ENCODE measurements at regions not wholly inside any gene's neighbourhood (a gene's known extent, or its start where the extent isn't known, plus 50 kb on each side); places are given as distances from the start of the nearest gene placed in this dataset.

- H3K4me1 ChIP-seq (ENCODE audit: control insufficient read depth, low read depth, low read length): no peaks in the 10 kb centered on the region
- no peak overlapping the region for H3K27ac ChIP-seq (ENCODE audit: low read depth, low read length)
- H2BK5ac ChIP-seq (ENCODE audit: low read length): no peak overlapping the region
- no peak overlapping the region for H2BK120ac ChIP-seq (ENCODE audit: low read depth, low read length)
- no peak overlapping the region for H3K56ac ChIP-seq (ENCODE audit: low read length)
- H3K23ac ChIP-seq (ENCODE audit: low read length): no peak overlapping the region
- no peaks in the 10 kb centered on the region for H3K36me3 ChIP-seq (ENCODE audit: control insufficient read depth, insufficient read depth, low read length)
- no peak overlapping the region for H3K18ac ChIP-seq (ENCODE audit: low read length)
- no peak for DNase-seq
- no peak overlapping the region for H3K4me2 ChIP-seq (ENCODE audit: low read length)
- no peak overlapping the region for H4K5ac ChIP-seq (ENCODE audit: low read length)
- WGBS (ENCODE audit: extremely low coverage, insufficient coverage, low lambda C conversion rate): no CpG with 5 or more reads among the region's 7 CpGs
- H3K4ac ChIP-seq (ENCODE audit: low read depth, low read length): no peak overlapping the region
- H4K8ac ChIP-seq (ENCODE audit: low read depth, low read length): no peak overlapping the region
- H3K79me1 ChIP-seq (ENCODE audit: low read length): no peaks in the 10 kb centered on the region
- H3K79me2 ChIP-seq (ENCODE audit: control insufficient read depth, insufficient read depth, low read length): no peaks in the 10 kb centered on the region
- no peaks in the 10 kb centered on the region for H3K27me3 ChIP-seq (ENCODE audit: insufficient read depth, low read length, poor library complexity)
- no peak overlapping the region for H2AK5ac ChIP-seq (ENCODE audit: low read length)
- no peak overlapping the region for H3K4me3 ChIP-seq (ENCODE audit: low read length)
- H2BK15ac ChIP-seq (replicated peaks; ENCODE audit: low read depth): no peak overlapping the region
- no peak overlapping the region for H3K9ac ChIP-seq (ENCODE audit: low read length)
Observed at GRCh38 chr10:3588816-3589215, 196.2 kb downstream of the KLF6 start.

- Histone ChIP-seq H3K18ac (ENCODE audit: low read length) (no peak overlapping the region), H2AK5ac (ENCODE audit: low read length) (no peak overlapping the region), H4K5ac (ENCODE audit: low read length) (no peak overlapping the region), H3K23ac (ENCODE audit: low read length) (no peak overlapping the region), H3K56ac (ENCODE audit: low read length) (no peak overlapping the region), H3K27me3 (ENCODE audit: insufficient read depth, low read length, poor library complexity) (no peaks in the 10 kb centered on the region), H2BK15ac (replicated peaks; ENCODE audit: low read depth) (no peak overlapping the region), H3K36me3 (ENCODE audit: control insufficient read depth, insufficient read depth, low read length) (no peaks in the 10 kb centered on the region), H3K4me1 (ENCODE audit: control insufficient read depth, low read depth, low read length) (no peaks in the 10 kb centered on the region), H3K4me2 (ENCODE audit: low read length) (no peak overlapping the region), H2BK5ac (ENCODE audit: low read length) (no peak overlapping the region), H3K4me3 (ENCODE audit: low read length) (no peak overlapping the region), H3K79me1 (ENCODE audit: low read length) (no peaks in the 10 kb centered on the region), H3K79me2 (ENCODE audit: control insufficient read depth, insufficient read depth, low read length) (no peaks in the 10 kb centered on the region), H4K8ac (ENCODE audit: low read depth, low read length) (no peak overlapping the region), H3K27ac (ENCODE audit: low read depth, low read length) (no peak overlapping the region), H3K9ac (ENCODE audit: low read length) (no peak overlapping the region), H3K4ac (ENCODE audit: low read depth, low read length) (no peak overlapping the region), H2BK120ac (ENCODE audit: low read depth, low read length) (no peak overlapping the region)
- DNase-seq: no peak
- no CpG with 5 or more reads among the region's 7 CpGs for WGBS (ENCODE audit: extremely low coverage, insufficient coverage, low lambda C conversion rate)
Observed at GRCh38 chr10:3588346-3588745, 196.7 kb downstream of the KLF6 start.

GRCh38 chr10:3584926-3585784, 199.9 kb downstream of the KLF6 start:
- H3K27ac ChIP-seq (ENCODE audit: low read depth, low read length): no peak overlapping the region
- no peak overlapping the region for H2BK15ac ChIP-seq (replicated peaks; ENCODE audit: low read depth)
- no peak overlapping the region for H3K23ac ChIP-seq (ENCODE audit: low read length)
- H3K79me2 ChIP-seq (ENCODE audit: control insufficient read depth, insufficient read depth, low read length): no peaks in the 10 kb centered on the region
- no peak overlapping the region for H3K4me2 ChIP-seq (ENCODE audit: low read length)
- no peak overlapping the region for H4K5ac ChIP-seq (ENCODE audit: low read length)
- H2AK5ac ChIP-seq (ENCODE audit: low read length): no peak overlapping the region
- no peaks in the 10 kb centered on the region for H3K79me1 ChIP-seq (ENCODE audit: low read length)
- H3K27me3 ChIP-seq (ENCODE audit: insufficient read depth, low read length, poor library complexity): no peaks in the 10 kb centered on the region
- no peak for DNase-seq
- no peak overlapping the region for H2BK120ac ChIP-seq (ENCODE audit: low read depth, low read length)
- H3K36me3 ChIP-seq (ENCODE audit: control insufficient read depth, insufficient read depth, low read length): no peaks in the 10 kb centered on the region
- no peak overlapping the region for H3K9ac ChIP-seq (ENCODE audit: low read length)
- no peak overlapping the region for H2BK5ac ChIP-seq (ENCODE audit: low read length)
- no CpG with 5 or more reads among the region's 22 CpGs for WGBS (ENCODE audit: extremely low coverage, insufficient coverage, low lambda C conversion rate)
- no peak overlapping the region for H3K4me3 ChIP-seq (ENCODE audit: low read length)
- H3K18ac ChIP-seq (ENCODE audit: low read length): no peak overlapping the region
- H3K4me1 ChIP-seq (ENCODE audit: control insufficient read depth, low read depth, low read length): no peaks in the 10 kb centered on the region
- no peak overlapping the region for H3K56ac ChIP-seq (ENCODE audit: low read length)
- no peak overlapping the region for H4K8ac ChIP-seq (ENCODE audit: low read depth, low read length)
- H3K4ac ChIP-seq (ENCODE audit: low read depth, low read length): no peak overlapping the region

- no peak overlapping the region for H2BK15ac ChIP-seq (replicated peaks; ENCODE audit: low read depth)
- no peak overlapping the region for H3K27ac ChIP-seq (ENCODE audit: low read depth, low read length)
- no peak for DNase-seq
- no peak overlapping the region for H3K23ac ChIP-seq (ENCODE audit: low read length)
- WGBS (ENCODE audit: extremely low coverage, insufficient coverage, low lambda C conversion rate): no CpG with 5 or more reads among the region's 8 CpGs
- no peaks in the 10 kb centered on the region for H3K36me3 ChIP-seq (ENCODE audit: control insufficient read depth, insufficient read depth, low read length)
- H3K4ac ChIP-seq (ENCODE audit: low read depth, low read length): no peak overlapping the region
- no peak overlapping the region for H2BK5ac ChIP-seq (ENCODE audit: low read length)
- H3K9ac ChIP-seq (ENCODE audit: low read length): no peak overlapping the region
- H2BK120ac ChIP-seq (ENCODE audit: low read depth, low read length): no peak overlapping the region
- no peak overlapping the region for H4K5ac ChIP-seq (ENCODE audit: low read length)
- no peak overlapping the region for H3K18ac ChIP-seq (ENCODE audit: low read length)
- H2AK5ac ChIP-seq (ENCODE audit: low read length): no peak overlapping the region
- no peaks in the 10 kb centered on the region for H3K79me2 ChIP-seq (ENCODE audit: control insufficient read depth, insufficient read depth, low read length)
- H3K27me3 ChIP-seq (ENCODE audit: insufficient read depth, low read length, poor library complexity): no peaks in the 10 kb centered on the region
- H3K56ac ChIP-seq (ENCODE audit: low read length): no peak overlapping the region
- H3K4me1 ChIP-seq (ENCODE audit: control insufficient read depth, low read depth, low read length): peaks cover 2% of the 10 kb centered on the region
- H3K4me2 ChIP-seq (ENCODE audit: low read length): no peak overlapping the region
- H3K4me3 ChIP-seq (ENCODE audit: low read length): no peak overlapping the region
- no peaks in the 10 kb centered on the region for H3K79me1 ChIP-seq (ENCODE audit: low read length)
- H4K8ac ChIP-seq (ENCODE audit: low read depth, low read length): no peak overlapping the region
Observed at GRCh38 chr10:3580565-3580964, 204.4 kb downstream of the KLF6 start.

DNA sequence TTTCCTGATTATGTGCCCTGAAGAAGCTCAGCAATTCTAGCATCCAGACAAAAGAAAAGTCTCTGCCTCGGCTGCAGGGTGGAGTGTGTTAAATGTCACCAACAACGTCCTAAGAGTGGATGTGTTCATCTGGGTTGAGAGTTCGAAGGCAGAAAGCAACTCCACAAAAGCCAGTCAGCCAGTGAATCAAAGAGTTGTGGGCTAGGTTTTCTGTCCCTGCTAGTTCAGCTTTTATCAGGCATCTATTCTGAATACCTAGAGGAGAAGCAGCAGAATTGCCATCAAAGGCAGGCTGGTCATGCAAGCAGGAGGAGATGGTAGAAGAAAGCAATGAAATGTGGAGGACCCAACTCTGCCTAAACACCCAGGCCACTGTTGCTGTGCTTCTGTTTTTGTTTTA, 205.2 kb downstream of the KLF6 start:
- H2BK120ac ChIP-seq (ENCODE audit: low read depth, low read length): no peak overlapping the region
- no peak overlapping the region for H3K27ac ChIP-seq (ENCODE audit: low read depth, low read length)
- no peak overlapping the region for H3K18ac ChIP-seq (ENCODE audit: low read length)
- H3K79me1 ChIP-seq (ENCODE audit: low read length): no peaks in the 10 kb centered on the region
- no CpG with 5 or more reads among the region's 3 CpGs for WGBS (ENCODE audit: extremely low coverage, insufficient coverage, low lambda C conversion rate)
- H3K36me3 ChIP-seq (ENCODE audit: control insufficient read depth, insufficient read depth, low read length): no peaks in the 10 kb centered on the region
- no peak overlapping the region for H3K56ac ChIP-seq (ENCODE audit: low read length)
- no peak overlapping the region for H4K8ac ChIP-seq (ENCODE audit: low read depth, low read length)
- H3K9ac ChIP-seq (ENCODE audit: low read length): no peak overlapping the region
- no peak overlapping the region for H3K23ac ChIP-seq (ENCODE audit: low read length)
- no peak overlapping the region for H2BK15ac ChIP-seq (replicated peaks; ENCODE audit: low read depth)
- no peak overlapping the region for H3K4ac ChIP-seq (ENCODE audit: low read depth, low read length)
- no peak overlapping the region for H2BK5ac ChIP-seq (ENCODE audit: low read length)
- peaks cover 2% of the 10 kb centered on the region for H3K4me1 ChIP-seq (ENCODE audit: control insufficient read depth, low read depth, low read length)
- no peaks in the 10 kb centered on the region for H3K79me2 ChIP-seq (ENCODE audit: control insufficient read depth, insufficient read depth, low read length)
- H3K27me3 ChIP-seq (ENCODE audit: insufficient read depth, low read length, poor library complexity): no peaks in the 10 kb centered on the region
- H2AK5ac ChIP-seq (ENCODE audit: low read length): no peak overlapping the region
- no peak overlapping the region for H3K4me3 ChIP-seq (ENCODE audit: low read length)
- no peak for DNase-seq
- H3K4me2 ChIP-seq (ENCODE audit: low read length): no peak overlapping the region
- no peak overlapping the region for H4K5ac ChIP-seq (ENCODE audit: low read length)

DNA sequence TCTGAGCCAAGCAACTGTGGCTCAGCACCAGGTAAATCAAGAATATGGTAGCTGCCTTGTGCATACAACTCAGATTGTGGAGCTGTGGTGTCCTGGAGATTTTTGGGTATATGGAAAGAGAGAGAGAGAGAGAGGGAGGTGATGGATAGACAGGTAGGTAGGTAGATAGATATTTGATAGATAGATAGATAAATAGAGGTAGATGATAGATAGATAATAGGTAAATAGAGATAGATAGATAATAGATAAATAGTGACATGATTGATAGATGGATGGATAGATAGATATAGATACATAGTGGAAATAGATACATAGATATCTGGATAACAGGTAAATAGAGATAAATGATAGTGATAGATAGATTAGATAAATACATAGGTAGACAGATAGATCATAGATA, 206.3 kb downstream of the KLF6 start:
- Histone ChIP-seq H3K36me3 (ENCODE audit: control insufficient read depth, insufficient read depth, low read length) (no peaks in the 10 kb centered on the region), H4K8ac (ENCODE audit: low read depth, low read length) (no peak overlapping the region), H3K4ac (ENCODE audit: low read depth, low read length) (no peak overlapping the region), H3K23ac (ENCODE audit: low read length) (no peak overlapping the region), H3K79me1 (ENCODE audit: low read length) (no peaks in the 10 kb centered on the region), H3K4me2 (ENCODE audit: low read length) (no peak overlapping the region), H3K4me3 (ENCODE audit: low read length) (no peak overlapping the region), H3K9ac (ENCODE audit: low read length) (no peak overlapping the region), H2BK5ac (ENCODE audit: low read length) (no peak overlapping the region), H3K18ac (ENCODE audit: low read length) (no peak overlapping the region), H3K56ac (ENCODE audit: low read length) (no peak overlapping the region), H3K4me1 (ENCODE audit: control insufficient read depth, low read depth, low read length) (peaks cover 2% of the 10 kb centered on the region), H2BK120ac (ENCODE audit: low read depth, low read length) (no peak overlapping the region), H3K27ac (ENCODE audit: low read depth, low read length) (no peak overlapping the region), H4K5ac (ENCODE audit: low read length) (no peak overlapping the region), H2AK5ac (ENCODE audit: low read length) (no peak overlapping the region), H2BK15ac (replicated peaks; ENCODE audit: low read depth) (no peak overlapping the region), H3K79me2 (ENCODE audit: control insufficient read depth, insufficient read depth, low read length) (no peaks in the 10 kb centered on the region), H3K27me3 (ENCODE audit: insufficient read depth, low read length, poor library complexity) (no peaks in the 10 kb centered on the region)
- no peak for DNase-seq

Data from mesendoderm (in vitro differentiated cells).